ENCODE measurements at regions not wholly inside any gene's neighbourhood (a gene's known extent, or its start where the extent isn't known, plus 50 kb on each side); places are given as distances from the start of the nearest gene placed in this dataset.
A peak's percentile ranks its signal among the peaks of the same experiment; 100 is the strongest.

DNA sequence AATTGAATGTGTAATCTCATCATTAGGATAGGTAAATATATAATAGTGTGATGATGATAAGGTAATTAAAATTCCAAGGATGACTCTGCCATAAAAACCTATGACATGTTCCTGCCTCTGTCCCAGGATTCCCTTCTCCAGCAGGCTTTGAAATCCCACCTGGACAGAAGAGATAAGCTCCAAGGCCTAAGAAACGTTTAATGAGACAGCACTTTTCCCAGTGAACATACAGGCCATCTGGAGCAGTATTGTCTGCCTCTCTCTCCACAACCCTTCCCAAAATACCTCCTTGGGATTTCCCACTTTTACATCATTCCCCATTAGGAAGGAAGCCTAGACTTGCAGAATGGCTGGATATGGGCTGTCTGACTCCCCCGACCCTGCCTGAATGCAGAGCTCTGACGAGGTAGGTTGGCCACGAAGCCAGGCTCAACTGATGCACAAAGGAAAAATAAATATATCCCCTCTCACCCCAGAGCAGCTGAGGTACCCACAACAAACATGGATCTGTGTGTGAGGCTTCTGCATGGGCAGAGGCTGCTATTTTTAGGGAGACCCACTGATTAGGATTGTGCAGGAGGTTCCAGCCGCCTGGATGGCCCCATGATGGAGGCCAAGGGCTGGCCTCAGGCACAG is 71.0 kb downstream of the TMPRSS5 start:
- no peak for DNase-seq

DNA sequence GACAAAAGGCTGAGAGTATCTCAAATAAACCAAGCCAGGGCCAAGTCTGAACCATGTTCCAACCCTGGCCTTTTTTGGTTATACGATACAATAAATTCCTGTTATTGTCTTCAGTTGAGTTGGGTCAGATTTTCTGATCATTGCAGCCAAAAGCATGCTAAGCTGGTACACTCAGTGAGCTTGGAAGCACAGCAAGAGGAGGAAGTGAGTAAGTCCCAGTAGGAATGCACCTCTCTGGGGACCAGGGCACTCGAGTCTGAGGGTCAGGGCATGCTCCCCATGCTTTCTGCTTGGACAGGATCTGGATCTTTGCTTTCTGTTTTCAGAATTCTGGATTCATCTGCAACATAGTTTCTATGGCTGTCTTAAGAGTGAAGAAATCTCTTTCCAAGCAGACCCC is 73.1 kb downstream of the TMPRSS5 start:
- DNase-seq = no peak

DNA sequence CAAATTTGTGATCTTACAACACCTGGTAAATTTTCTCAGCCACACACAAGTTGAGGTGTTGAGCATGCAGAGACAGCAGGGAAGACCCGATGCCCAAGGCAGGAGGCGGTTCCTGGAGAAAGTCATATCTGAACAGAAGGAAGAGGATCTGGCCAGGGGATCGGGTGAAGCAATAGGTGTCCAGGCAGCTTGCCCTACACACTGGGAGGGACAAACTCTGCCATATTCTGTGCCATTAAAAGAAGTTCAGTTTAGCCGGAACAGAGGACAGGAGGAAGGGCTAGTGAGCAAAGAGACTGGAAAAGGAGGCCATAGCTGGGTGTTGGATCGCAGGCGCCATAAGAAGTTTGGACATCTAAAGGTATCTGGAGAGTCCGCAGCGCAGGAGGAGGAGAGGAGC is 76.5 kb downstream of the TMPRSS5 start:
- DNase-seq = no peak

DNA sequence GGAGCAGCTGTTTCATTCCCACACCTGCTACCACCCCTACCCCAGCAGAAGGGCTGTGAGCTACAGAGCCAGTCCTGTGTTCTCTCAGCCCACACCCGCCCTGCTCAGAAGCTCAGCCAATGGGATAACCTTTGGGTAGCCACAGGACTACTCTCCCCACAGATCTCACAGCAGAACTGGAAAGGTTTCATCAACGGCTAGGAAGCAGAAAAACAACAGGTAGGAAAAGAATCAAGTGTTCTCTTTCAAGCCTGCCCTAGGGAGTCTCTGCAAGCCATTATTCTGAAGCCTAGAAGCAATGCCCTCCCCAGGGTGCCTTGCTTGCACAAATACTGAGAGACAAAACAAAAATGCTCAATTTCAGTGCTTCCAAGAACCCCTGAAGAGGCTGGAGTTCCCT is 77.2 kb downstream of the TMPRSS5 start:
- DNase-seq = no peak

DNA sequence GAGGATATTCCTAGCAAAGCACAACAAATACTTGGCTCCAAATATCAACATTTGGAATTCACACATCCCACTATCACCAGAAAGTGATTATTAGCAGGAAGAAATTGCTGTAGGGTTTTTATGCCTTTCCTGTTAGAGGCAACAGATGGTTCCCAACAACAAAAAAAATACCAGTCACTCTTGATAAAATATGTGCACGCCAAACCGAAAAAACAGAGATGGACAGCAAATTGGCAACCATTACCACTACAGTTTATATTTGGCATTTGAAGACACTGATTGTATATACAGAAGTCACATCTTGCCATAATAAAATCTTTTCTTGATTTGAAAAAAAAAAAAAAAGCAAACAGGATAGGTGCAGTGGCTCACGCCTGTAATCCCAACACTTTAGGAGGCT is 78.2 kb downstream of the TMPRSS5 start:
- DNase-seq = no peak

DNA sequence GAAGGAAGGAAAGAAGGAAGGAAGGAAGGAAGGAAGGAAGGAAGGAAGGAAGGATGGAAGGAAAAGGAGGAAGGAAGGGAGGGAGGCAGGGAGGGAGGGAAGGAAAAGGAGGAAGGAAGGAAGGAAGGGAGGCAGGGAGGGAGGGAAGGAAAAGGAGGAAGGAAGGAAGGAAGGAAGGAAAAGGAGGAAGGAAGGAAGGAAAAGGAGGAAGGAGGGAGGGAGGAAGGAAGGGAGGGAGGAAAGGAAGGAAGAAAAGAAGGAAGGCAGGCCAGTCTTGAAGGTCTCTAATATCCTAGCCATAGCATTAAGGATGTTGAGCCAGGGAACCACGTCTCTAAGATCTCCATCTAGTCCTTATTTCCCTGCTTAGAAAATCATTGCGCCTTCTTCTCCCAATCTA is 78.8 kb downstream of the TMPRSS5 start:
- DNase-seq = no peak

DNA sequence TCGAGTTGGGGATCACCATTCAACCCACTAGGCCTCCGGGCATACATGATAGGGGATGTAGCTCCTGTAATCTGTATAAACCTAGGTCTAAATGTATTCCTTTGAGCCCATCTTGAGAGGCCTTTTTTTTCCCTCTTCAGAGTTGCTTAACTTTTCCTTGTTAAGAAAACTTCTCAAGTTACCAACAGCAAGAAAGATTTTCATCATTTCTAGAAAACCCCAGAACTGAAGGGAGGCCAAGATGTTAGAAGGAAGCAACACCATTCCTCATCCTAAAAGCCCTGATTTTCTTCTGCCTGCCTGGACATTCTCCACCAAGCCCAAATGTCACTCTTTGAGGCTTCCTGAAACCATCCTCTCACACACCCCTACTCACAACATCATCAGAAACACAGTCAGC is 79.4 kb downstream of the TMPRSS5 start:
- no peak for DNase-seq

DNA sequence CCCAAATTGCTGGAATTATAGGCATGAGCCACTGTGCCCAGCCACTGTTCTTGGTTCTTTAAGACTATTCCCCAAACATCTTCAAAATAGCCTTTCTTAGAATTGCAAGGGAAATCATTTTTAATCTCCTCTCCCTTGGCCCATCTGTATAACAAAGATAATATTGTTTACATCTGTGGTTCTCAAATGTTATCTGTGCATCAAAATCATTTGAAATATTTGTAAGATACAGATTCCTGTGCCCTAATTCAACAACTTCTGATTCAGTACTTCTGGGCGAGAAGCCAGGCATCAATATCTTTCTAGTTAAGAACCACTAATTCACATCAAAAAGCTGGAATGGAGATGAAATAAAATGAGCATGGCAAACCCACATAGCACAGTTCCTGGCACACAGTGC is 83.0 kb downstream of the TMPRSS5 start:
- DNase-seq = no peak

DNA sequence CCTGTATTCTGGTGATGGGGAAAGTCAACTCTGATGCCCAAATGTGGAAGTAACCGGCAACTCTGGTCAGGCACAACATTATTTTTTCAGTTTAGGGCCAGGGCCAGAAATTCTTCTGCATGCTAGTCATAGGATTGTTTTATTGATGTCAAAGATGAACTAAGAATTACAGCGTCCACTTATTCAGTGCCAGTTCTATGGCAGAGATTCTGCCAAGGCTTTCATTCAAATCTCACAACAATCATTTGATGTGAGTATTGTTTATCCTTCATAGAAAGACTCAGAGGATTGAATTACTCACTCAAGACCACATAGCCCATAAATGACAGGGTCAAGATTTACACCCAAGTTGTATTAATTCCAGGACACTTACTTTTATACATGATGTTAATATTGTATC is 87.7 kb downstream of the TMPRSS5 start:
- no peak for DNase-seq

DNA sequence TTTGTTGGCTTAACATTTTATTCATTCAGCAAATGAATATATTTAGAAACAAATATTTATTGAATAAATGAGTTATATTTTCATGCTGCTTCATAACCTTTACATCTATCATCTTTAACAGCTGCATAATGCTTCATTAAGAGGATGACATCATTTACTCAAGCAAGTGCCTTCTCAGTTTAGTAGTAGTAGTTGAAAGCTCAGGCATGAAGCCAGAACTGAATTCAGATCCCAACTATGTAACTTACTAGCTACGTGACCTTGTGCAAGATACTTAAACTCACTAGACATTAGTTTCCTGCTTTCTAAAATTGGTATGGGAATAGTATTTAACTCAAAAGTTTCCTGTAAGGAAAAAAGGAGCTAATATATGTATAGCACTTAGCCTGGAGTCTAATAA is 90.3 kb downstream of the TMPRSS5 start:
- no peak for DNase-seq

DNA sequence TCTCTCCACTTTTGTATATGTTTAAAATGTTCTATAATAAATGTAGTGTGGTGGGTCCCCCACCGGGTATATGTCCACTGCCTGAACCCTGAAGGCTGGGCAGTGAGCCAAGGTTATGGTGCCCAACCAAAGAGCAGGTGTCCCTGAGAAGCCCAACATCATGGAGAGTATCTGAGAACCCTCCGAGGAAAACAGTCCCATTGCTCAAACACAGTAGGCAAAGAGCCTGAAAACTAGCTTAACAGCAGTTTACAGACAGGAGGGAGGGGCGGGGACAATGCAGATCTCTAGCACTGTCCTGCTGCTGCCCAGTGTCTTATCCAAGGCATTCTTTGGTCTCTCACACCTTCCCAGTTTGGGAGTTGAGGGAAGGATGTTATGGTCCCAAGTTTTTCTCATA is 91.0 kb downstream of the TMPRSS5 start:
- DNase-seq = no peak

DNA sequence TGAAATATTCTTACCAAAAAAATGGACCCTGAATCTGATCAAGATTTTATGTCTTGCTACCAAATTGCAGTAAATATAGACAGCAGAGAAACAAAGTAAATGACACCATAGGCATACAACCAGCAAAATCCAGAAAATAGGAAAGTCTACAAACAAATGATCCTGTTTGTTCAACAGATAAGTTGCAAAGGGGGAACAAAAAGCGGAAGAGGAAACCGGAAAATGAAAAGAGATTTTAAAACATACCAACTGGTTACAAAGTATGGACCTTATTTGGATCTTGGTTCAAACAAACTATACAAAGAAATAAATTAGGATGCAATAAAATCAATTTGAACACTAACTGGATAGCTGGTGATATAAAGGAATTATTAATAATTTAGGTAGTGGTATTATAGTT is 92.0 kb downstream of the TMPRSS5 start:
- DNase-seq = no peak

DNA sequence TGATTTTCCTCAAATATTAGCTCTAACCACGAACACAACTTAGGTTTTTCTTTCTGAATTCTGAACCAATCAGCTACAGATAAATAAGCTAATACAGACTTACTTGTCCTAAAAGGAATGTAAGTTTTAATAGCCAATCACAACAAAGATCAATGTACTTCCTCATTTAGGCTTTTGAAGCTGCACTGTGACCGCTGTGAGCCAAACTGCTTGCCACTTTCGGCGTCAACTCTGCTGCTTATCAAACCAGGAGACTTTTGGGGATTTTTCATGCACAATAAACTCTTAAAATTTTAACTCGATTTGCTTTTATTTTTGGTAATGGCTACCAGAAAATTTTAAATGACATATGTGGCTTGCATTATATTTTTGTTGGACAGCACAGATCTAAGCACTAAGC is 92.5 kb downstream of the TMPRSS5 start:
- DNase-seq = no peak

DNA sequence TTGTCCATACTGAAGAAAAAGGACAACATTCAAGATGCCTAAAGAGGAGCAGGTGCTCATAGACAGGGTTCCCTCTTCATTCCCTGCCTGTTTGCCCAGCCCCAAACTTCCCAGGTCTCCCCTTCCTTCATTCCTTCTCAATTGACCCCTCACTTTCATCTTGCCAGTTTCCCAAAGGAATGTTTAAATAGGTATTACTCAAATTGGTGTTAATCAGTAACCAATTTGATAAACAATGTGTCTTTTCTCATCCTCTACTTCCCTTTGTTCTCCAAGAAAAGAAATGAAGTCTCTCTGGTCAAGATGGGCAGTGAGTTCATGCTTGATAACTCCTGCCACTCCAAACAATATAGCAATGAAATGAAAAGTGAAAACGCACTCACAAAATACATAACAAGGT is 101.9 kb downstream of the TMPRSS5 start:
- no peak for DNase-seq

DNA sequence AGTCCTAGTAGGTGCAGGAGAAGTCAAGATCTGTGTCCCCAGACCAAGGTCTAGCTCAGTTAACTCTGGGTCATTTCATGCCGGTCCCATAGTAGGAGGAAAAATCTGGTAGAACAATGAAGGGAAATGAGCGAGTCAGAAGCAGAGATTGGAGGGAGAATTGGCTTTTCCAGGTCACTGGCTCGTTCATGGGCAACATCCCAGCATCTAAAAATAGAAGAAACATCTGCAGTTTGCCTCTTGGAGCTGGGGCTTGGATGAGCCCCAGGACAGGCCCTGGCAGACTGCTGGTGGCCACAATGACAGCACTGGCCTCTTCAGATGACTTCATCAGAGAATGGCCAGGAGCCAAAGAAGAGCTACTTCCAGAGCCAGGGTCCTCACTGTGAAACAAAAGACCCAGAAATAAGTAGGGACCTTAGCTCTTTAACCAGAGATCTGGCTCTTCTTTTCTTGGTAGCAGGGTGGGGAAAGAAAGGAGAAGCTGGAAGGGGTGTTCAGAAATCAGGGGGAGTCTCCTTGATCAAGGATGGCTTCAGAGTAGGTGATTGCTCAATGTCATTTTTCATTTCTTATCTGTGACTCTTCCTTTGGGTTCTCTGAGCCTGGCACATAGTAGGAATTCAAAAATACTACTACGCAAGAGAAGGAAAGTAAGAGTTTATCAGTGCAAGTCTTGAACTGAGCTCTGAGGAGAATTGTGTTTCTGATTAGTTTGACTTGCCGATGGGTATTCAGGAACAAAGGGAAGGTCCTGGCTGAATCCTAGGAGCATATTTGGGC is 102.6 kb downstream of the TMPRSS5 start:
- DNase-seq = no peak

DNA sequence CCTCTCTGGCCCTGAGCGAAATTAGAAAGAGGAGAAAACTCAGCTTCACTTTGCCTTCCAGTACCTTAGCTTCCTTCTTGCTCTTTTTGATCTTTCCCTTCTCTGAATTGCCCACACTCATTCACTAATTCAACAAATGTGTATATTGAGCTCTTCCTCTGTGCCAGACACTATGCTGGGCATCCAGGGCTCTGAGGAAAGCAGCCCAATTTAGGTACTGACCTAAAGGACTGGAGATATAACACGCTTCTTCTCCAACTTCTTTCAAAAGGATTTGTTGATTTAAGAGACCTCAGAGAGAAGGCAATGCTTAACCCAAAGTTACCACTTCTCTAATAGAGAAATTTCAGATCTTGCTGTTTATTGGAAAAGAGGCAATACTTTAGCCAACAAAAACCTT is 103.6 kb downstream of the TMPRSS5 start:
- DNase-seq = no peak

DNA sequence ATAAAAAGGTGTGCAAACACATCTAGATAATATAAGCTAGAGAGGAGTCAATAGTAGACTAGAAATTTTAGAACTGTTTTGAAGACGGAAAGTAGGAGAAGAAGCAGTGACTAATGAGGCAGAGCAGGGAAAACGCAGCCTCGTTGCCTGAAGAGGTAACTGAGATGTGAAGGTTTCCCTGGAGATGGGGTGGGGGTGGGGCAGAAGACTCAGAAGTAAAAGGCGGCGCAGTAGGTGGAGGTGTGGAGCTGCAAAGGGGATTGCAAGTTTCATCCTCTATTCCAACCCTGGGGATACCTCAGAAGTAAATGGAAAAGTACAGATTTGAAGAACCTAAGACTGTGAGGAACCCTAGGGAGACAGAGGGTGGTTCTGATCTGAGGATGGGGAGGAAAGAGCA is 109.5 kb downstream of the TMPRSS5 start:
- no peak for DNase-seq

DNA sequence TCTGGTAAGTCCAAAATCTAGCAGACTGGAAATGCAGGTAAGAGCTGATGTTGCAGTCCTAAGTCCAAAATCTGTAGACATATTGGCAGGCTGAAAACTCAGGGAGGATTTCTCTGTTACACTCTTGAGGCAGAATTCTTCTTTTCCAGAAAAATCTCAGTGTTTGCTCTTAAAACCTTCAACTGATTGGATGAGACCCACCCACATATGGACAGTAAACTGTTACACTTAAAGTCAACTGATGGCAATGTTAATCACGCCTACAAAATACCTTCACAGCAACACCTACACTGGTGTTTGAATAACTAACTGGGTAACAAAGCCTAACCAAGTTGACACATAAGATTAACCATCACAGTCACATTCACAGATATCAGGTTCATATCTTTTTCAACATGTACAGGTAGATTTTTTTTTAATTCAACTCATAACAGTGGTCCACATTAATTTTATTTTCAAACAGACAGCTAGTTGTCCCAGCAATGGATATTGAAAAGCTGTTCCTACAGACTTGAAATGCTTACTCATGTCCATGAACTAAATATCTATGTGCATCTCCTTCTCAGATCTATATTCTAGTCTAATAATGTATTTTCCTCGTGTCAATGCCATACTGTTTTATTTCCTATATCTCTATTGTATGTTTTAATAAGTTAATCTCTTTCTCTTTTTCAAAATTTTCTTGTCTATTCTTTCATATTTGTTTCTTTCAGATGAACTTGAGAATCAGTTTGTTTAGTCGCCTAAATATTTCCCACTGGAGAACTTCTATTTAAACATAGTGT is 110.1 kb downstream of the TMPRSS5 start:
- DNase-seq = no peak

DNA sequence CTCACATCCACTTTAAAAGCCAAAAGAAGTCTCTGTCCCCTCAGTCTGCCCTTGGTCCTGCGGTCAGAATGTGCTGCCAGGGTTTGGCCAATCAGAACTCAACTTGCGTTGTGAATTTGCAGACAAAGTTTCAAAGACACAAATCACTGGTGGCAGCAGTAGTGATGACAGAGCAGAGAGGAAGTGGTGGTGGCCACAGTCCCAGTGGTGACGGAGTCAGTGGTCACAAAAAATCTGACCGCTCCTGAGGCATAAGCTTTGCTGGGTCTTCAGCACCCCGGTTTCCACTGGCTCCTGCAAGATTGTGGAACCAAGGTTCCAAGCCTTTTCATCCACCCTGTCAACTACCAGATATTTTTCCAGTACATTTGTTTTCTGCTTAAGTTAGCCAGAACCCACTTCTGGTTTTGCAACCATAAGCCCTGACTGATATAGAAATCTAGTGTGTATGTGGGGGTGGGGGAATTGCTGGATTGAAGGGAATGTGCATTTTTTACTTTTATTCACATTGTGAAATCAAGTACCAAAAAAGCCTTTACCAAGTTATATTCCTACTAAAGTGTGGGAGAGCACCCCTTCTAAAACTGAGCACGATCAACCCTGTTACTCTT is 112.3 kb downstream of the TMPRSS5 start:
- DNase-seq = no peak

DNA sequence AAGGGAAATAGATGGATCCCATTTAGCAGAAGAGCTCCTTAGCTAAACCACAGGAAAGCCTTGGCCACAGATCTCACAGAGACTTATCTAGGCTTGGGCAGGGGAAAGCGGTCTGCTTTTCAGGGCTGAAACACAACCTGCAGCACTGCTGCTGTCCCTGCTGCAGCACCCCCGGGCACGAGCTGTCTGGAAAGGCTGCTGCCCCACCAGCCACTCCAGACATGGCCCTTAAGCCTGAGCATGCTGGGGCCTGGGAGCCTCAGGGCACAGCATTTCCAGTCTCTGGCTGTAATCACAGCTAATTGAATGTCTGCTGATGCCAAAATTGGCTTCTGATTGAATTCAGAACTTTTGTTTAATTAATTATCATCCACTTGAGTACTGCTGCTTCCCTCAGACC is 115.0 kb downstream of the TMPRSS5 start:
- peak; percentile 63 for DNase-seq

DNA sequence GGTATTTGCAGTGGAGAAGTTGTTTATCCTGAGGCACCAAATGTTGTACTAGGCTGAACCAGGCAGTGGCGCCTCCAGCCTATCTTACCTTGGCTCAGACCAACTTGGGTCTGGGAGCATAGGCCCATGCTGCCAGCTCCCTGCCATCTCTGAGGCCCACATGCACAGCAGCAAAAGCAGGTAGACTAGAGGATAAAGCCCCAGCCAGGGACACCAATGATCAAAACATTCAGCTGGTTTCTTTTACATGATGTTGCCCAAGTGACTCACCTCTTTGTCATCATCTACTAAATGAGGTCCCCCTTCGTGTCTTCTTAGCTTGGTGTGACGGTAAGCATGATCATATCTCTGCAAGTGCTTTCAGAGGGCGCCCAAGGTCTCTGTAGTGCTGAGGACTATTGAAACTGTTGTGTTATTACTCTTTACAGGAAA is 112.1 kb upstream of the DRD2 start:
- DNase-seq = no peak

DNA sequence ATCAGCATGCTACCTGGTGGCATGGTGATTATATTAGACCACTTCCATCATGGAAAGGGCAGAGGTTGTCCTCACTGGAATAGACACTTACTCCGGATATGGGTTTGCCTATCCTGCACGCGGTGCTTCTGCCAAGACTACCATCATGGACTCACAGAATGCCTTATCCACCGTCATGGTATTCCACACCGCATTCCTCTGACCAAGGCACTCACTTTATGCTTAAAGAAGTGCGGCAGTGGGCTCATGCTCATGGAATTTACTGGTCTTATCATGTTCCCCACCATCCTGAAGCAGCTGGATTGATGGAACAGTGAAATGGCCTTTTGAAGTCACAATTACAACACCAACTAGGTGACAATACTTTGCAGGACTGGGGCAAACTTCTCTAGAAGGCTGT is 109.2 kb upstream of the DRD2 start:
- no peak for DNase-seq

DNA sequence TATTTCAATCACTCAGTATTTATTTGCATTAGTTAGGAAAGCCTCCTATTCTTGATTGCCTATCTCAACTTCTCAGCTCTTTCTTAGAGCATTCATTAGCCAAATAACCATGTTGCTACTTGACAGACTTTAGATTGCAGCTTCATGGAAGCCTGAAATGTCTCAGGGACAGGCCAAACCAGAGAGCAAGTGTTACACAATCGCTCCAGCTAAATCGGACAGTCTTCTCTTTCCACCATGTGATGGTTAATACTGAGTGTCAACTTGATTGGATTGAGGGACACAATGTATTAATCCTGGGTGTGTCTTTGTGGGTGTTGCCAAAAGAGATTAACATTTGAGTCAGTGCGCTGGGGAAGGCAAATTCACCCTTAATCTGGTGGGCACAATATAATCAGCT is 106.5 kb upstream of the DRD2 start:
- DNase-seq = no peak

Measured in NCI-H1436 (cell line).